ENCODE measurements at regions not wholly inside any gene's neighbourhood (a gene's known extent, or its start where the extent isn't known, plus 50 kb on each side); places are given as distances from the start of the nearest gene placed in this dataset.
A peak's percentile ranks its signal among the peaks of the same experiment; 100 is the strongest.

GRCh38 chr22:48530666-48531065, 1297.0 kb downstream of the BRD1 start:
- no peak for DNase-seq (ENCODE audit: low spot score)
- no peak overlapping the region for H3K9ac ChIP-seq (ENCODE audit: low read depth, low read length, poor library complexity)
- WGBS, 2 donors (ENCODE audit: extremely low coverage in 2 of 2, insufficient read length in 2 of 2, insufficient replicate concordance in 1 of 2) = no CpG with 5 or more reads among the region's 10 CpGs

GRCh38 chr22:48528221-48528915, 1299.3 kb downstream of the BRD1 start:
- Histone ChIP-seq H3K18ac (ENCODE audit: low read length) (no peak overlapping the region), H2BK5ac (ENCODE audit: low read length) (peak overlapping the region; percentile 22), H3K4me3 (ENCODE audit: low read length in 2 of 2) (no peak overlapping the region), H3K23ac (ENCODE audit: low read depth, low read length, poor library complexity) (no peak overlapping the region), H3K27me3 (ENCODE audit: control insufficient read depth in 3 of 3, insufficient read depth in 3 of 3, low read depth in 1 of 3, low read length in 3 of 3) (no peaks in the 10 kb centered on the region), H4K8ac (ENCODE audit: low read depth, low read length) (no peak overlapping the region), H3K9ac (ENCODE audit: low read depth, low read length, poor library complexity) (peak overlapping the region; percentile 13), H3K79me1 (ENCODE audit: low read depth, low read length) (no peaks in the 10 kb centered on the region), H3K27ac (replicated peaks; ENCODE audit: low read length) (no peak overlapping the region), H3K4me2 (ENCODE audit: insufficient read depth, low read length, poor library complexity, severe bottlenecking) (no peak overlapping the region), H2AFZ (ENCODE audit: low read length) (no peak overlapping the region), H3K36me3 (replicated peaks in 1 of 2; ENCODE audit: control insufficient read depth in 2 of 2, insufficient read depth in 2 of 2, low read length in 2 of 2) (no peaks in the 10 kb centered on the region), H3K4me1 (ENCODE audit: control insufficient read depth in 2 of 2, insufficient read depth in 1 of 2, low read depth in 1 of 2, low read length in 2 of 2) (peaks cover 0 to 15% of the 10 kb centered on the region in 2 donors), H3K14ac (ENCODE audit: low read length) (no peak overlapping the region), H2BK15ac (ENCODE audit: low read length) (no peak overlapping the region), H3K4ac (ENCODE audit: low read length) (no peak overlapping the region), H2AK5ac (ENCODE audit: low read depth, low read length) (peak overlapping the region; percentile 32), H2BK120ac (ENCODE audit: low read depth, low read length) (no peak overlapping the region), H2BK12ac (ENCODE audit: low read length) (no peak overlapping the region), H4K91ac (ENCODE audit: low read depth, low read length, poor library complexity) (peak overlapping the region; percentile 83), H3K9me3 (replicated peaks in 1 of 2; ENCODE audit: control insufficient read depth in 2 of 2, insufficient read depth in 1 of 2, low read depth in 1 of 2, low read length in 2 of 2) (no peaks in the 10 kb centered on the region)
- DNase-seq (ENCODE audit: low spot score) = no peak
- whole genome bisulfite sequencing, 2 donors (ENCODE audit: extremely low coverage in 2 of 2, insufficient read length in 2 of 2, insufficient replicate concordance in 1 of 2) = no CpG with 5 or more reads among the region's 13 CpGs

More at GRCh38 chr22:48530666-48531065, 1297.0 kb downstream of the BRD1 start:
- Histone ChIP-seq H3K4me3 (ENCODE audit: low read length in 2 of 2) (no peak overlapping the region), H4K8ac (ENCODE audit: low read depth, low read length) (no peak overlapping the region), H3K27me3 (ENCODE audit: control insufficient read depth in 3 of 3, insufficient read depth in 3 of 3, low read depth in 1 of 3, low read length in 3 of 3) (no peaks in the 10 kb centered on the region), H2AK5ac (ENCODE audit: low read depth, low read length) (no peak overlapping the region), H2AFZ (ENCODE audit: low read length) (no peak overlapping the region), H2BK120ac (ENCODE audit: low read depth, low read length) (no peak overlapping the region), H4K91ac (ENCODE audit: low read depth, low read length, poor library complexity) (no peak overlapping the region), H3K79me1 (ENCODE audit: low read depth, low read length) (no peaks in the 10 kb centered on the region), H2BK5ac (ENCODE audit: low read length) (peak overlapping the region; percentile 35), H3K4ac (ENCODE audit: low read length) (no peak overlapping the region), H3K14ac (ENCODE audit: low read length) (peak overlapping the region; percentile 3), H3K9me3 (replicated peaks in 1 of 2; ENCODE audit: control insufficient read depth in 2 of 2, insufficient read depth in 1 of 2, low read depth in 1 of 2, low read length in 2 of 2) (peaks cover 0 to 3% of the 10 kb centered on the region in 2 donors), H2BK15ac (ENCODE audit: low read length) (no peak overlapping the region), H3K4me2 (ENCODE audit: insufficient read depth, low read length, poor library complexity, severe bottlenecking) (no peak overlapping the region), H3K23ac (ENCODE audit: low read depth, low read length, poor library complexity) (no peak overlapping the region), H2BK12ac (ENCODE audit: low read length) (no peak overlapping the region), H3K18ac (ENCODE audit: low read length) (peak overlapping the region; percentile 77), H3K27ac (replicated peaks; ENCODE audit: low read length) (no peak overlapping the region), H3K4me1 (ENCODE audit: control insufficient read depth in 2 of 2, insufficient read depth in 1 of 2, low read depth in 1 of 2, low read length in 2 of 2) (peaks cover 0 to 18% of the 10 kb centered on the region in 2 donors), H3K36me3 (replicated peaks in 1 of 2; ENCODE audit: control insufficient read depth in 2 of 2, insufficient read depth in 2 of 2, low read length in 2 of 2) (peaks cover 0 to 3% of the 10 kb centered on the region in 2 donors)

GRCh38 chr22:48523761-48524160, 1303.9 kb downstream of the BRD1 start:
- Histone ChIP-seq H3K14ac (ENCODE audit: low read length) (no peak overlapping the region), H3K9ac (ENCODE audit: low read depth, low read length, poor library complexity) (no peak overlapping the region), H3K9me3 (replicated peaks in 1 of 2; ENCODE audit: control insufficient read depth in 2 of 2, insufficient read depth in 1 of 2, low read depth in 1 of 2, low read length in 2 of 2) (no peaks in the 10 kb centered on the region), H3K27me3 (ENCODE audit: control insufficient read depth in 3 of 3, insufficient read depth in 3 of 3, low read depth in 1 of 3, low read length in 3 of 3) (no peaks in the 10 kb centered on the region), H2BK120ac (ENCODE audit: low read depth, low read length) (no peak overlapping the region), H2AFZ (ENCODE audit: low read length) (no peak overlapping the region), H2BK5ac (ENCODE audit: low read length) (no peak overlapping the region), H4K91ac (ENCODE audit: low read depth, low read length, poor library complexity) (no peak overlapping the region), H3K4me3 (ENCODE audit: low read length in 2 of 2) (no peak overlapping the region), H2BK15ac (ENCODE audit: low read length) (no peak overlapping the region), H3K27ac (replicated peaks; ENCODE audit: low read length) (no peak overlapping the region), H3K4me1 (ENCODE audit: control insufficient read depth in 2 of 2, insufficient read depth in 1 of 2, low read depth in 1 of 2, low read length in 2 of 2) (peaks cover 11% of the 10 kb centered on the region in 2 donors), H3K4ac (ENCODE audit: low read length) (no peak overlapping the region), H3K79me1 (ENCODE audit: low read depth, low read length) (peaks cover 1% of the 10 kb centered on the region), H3K18ac (ENCODE audit: low read length) (peak overlapping the region; percentile 57), H2AK5ac (ENCODE audit: low read depth, low read length) (peak overlapping the region; percentile 14), H2BK12ac (ENCODE audit: low read length) (no peak overlapping the region), H3K4me2 (ENCODE audit: insufficient read depth, low read length, poor library complexity, severe bottlenecking) (no peak overlapping the region), H3K36me3 (replicated peaks in 1 of 2; ENCODE audit: control insufficient read depth in 2 of 2, insufficient read depth in 2 of 2, low read length in 2 of 2) (no peaks in the 10 kb centered on the region), H4K8ac (ENCODE audit: low read depth, low read length) (no peak overlapping the region), H3K23ac (ENCODE audit: low read depth, low read length, poor library complexity) (no peak overlapping the region)
- no peak for DNase-seq (ENCODE audit: low spot score)
- no CpG with 5 or more reads among the region's 14 CpGs for WGBS, 2 donors (ENCODE audit: extremely low coverage in 2 of 2, insufficient read length in 2 of 2, insufficient replicate concordance in 1 of 2)

GRCh38 chr22:48523091-48523490, 1304.6 kb downstream of the BRD1 start:
- H3K9ac ChIP-seq (ENCODE audit: low read depth, low read length, poor library complexity) = no peak overlapping the region
- H3K4ac ChIP-seq (ENCODE audit: low read length) = peak overlapping the region; percentile 24
- H3K14ac ChIP-seq (ENCODE audit: low read length) = no peak overlapping the region
- H3K27ac ChIP-seq (replicated peaks; ENCODE audit: low read length) = no peak overlapping the region
- no peak overlapping the region for H3K18ac ChIP-seq (ENCODE audit: low read length)
- H2BK12ac ChIP-seq (ENCODE audit: low read length) = no peak overlapping the region
- peaks cover 10 to 11% of the 10 kb centered on the region in 2 donors for H3K4me1 ChIP-seq (ENCODE audit: control insufficient read depth in 2 of 2, insufficient read depth in 1 of 2, low read depth in 1 of 2, low read length in 2 of 2)
- no peak overlapping the region for H2BK15ac ChIP-seq (ENCODE audit: low read length)
- H3K36me3 ChIP-seq (replicated peaks in 1 of 2; ENCODE audit: control insufficient read depth in 2 of 2, insufficient read depth in 2 of 2, low read length in 2 of 2) = no peaks in the 10 kb centered on the region
- no peaks in the 10 kb centered on the region for H3K9me3 ChIP-seq (replicated peaks in 1 of 2; ENCODE audit: control insufficient read depth in 2 of 2, insufficient read depth in 1 of 2, low read depth in 1 of 2, low read length in 2 of 2)
- no peaks in the 10 kb centered on the region for H3K27me3 ChIP-seq (ENCODE audit: control insufficient read depth in 3 of 3, insufficient read depth in 3 of 3, low read depth in 1 of 3, low read length in 3 of 3)
- WGBS, 2 donors (ENCODE audit: extremely low coverage in 2 of 2, insufficient read length in 2 of 2, insufficient replicate concordance in 1 of 2) = no CpG with 5 or more reads among the region's 19 CpGs
- peak overlapping the region; percentile 94 for H2AK5ac ChIP-seq (ENCODE audit: low read depth, low read length)
- DNase-seq (ENCODE audit: low spot score) = no peak
- H4K8ac ChIP-seq (ENCODE audit: low read depth, low read length) = no peak overlapping the region
- peaks cover 1% of the 10 kb centered on the region for H3K79me1 ChIP-seq (ENCODE audit: low read depth, low read length)
- H4K91ac ChIP-seq (ENCODE audit: low read depth, low read length, poor library complexity) = no peak overlapping the region
- H2BK120ac ChIP-seq (ENCODE audit: low read depth, low read length) = no peak overlapping the region
- H2BK5ac ChIP-seq (ENCODE audit: low read length) = no peak overlapping the region
- H3K4me3 ChIP-seq (ENCODE audit: low read length in 2 of 2) = no peak overlapping the region
- H3K23ac ChIP-seq (ENCODE audit: low read depth, low read length, poor library complexity) = no peak overlapping the region
- no peak overlapping the region for H3K4me2 ChIP-seq (ENCODE audit: insufficient read depth, low read length, poor library complexity, severe bottlenecking)
- no peak overlapping the region for H2AFZ ChIP-seq (ENCODE audit: low read length)
